OCI-LY1 (cell line): ENCODE measurements at regions not wholly inside any gene's neighbourhood (a gene's known extent, or its start where the extent isn't known, plus 50 kb on each side); places are given as distances from the start of the nearest gene placed in this dataset.

Experiments
- H2AFZ ChIP-seq: fragments of 200-600 bp; sonication (generic), shearing (Covaris generic); 2 replicates; pipeline ENCODE4 v1.6.0; 2014; ENCODE audit warnings: antibody characterized with exemption, mild to moderate bottlenecking, low read length
- H3F3A ChIP-seq: fragments of 200-600 bp; sonication (generic), shearing (Covaris generic); 2 replicates; pipeline ENCODE4 v1.6.0; 2014; ENCODE audit warnings: mild to moderate bottlenecking, antibody characterized with exemption, low read length, moderate library complexity; ENCODE audit not compliant: insufficient read depth
- H3K27ac ChIP-seq: fragments of 200-600 bp; sonication (generic); 2 replicates; pipeline ENCODE4 v1.5.1; 2014; ENCODE audit warnings: low read length, mixed run types, mild to moderate bottlenecking, low read depth; ENCODE audit not compliant: poor library complexity, severe bottlenecking
- H3K27me3 ChIP-seq: fragments of 200-600 bp; sonication (generic); 2 replicates; pipeline ENCODE4 v1.6.0; 2014; ENCODE audit warnings: antibody characterized with exemption, mild to moderate bottlenecking, low read length, moderate library complexity; ENCODE audit not compliant: insufficient read depth
- H3K36me3 ChIP-seq: fragments of 200-600 bp; sonication (generic); 2 replicates; pipeline ENCODE4 v1.6.1; 2014; ENCODE audit warnings: mild to moderate bottlenecking, antibody characterized with exemption, low read length, moderate library complexity, mixed read lengths; ENCODE audit not compliant: insufficient read depth
- H3K4me1 ChIP-seq: fragments of 200-600 bp; sonication (generic); 2 replicates; pipeline ENCODE4 v1.5.1; 2014; ENCODE audit warnings: mild to moderate bottlenecking, low read length, moderate library complexity; ENCODE audit not compliant: insufficient read depth, severe bottlenecking
- H3K4me2 ChIP-seq: fragments of 200-600 bp; sonication (generic), shearing (Covaris generic); 2 replicates; pipeline ENCODE4 v1.6.1; 2014; ENCODE audit warnings: low read length
- H3K4me3 ChIP-seq: fragments of 200-600 bp; sonication (generic); 2 replicates; pipeline ENCODE4 v1.5.1; 2014; ENCODE audit warnings: low read length, low read depth, mild to moderate bottlenecking, mixed read lengths; ENCODE audit not compliant: poor library complexity, severe bottlenecking
- H3K79me2 ChIP-seq: fragments of 200-600 bp; shearing (Covaris generic); 2 replicates; pipeline ENCODE4 v1.6.1; 2016; ENCODE audit warnings: mixed run types, low read length, mixed read lengths; ENCODE audit not compliant: insufficient read depth
- H3K9ac ChIP-seq: fragments of 200-600 bp; sonication (generic), shearing (Covaris generic); 2 replicates; pipeline ENCODE4 v1.6.1; 2014; ENCODE audit warnings: mild to moderate bottlenecking, low read length, mixed read lengths
- H3K9me2 ChIP-seq: fragments of 200-600 bp; sonication (generic), shearing (Covaris generic); 2 replicates; pipeline ENCODE4 v1.6.1; 2014; ENCODE audit warnings: low read depth, mild to moderate bottlenecking, low read length, mixed read lengths
- H3K9me3 ChIP-seq: fragments of 200-600 bp; shearing (Covaris generic); 2 replicates; pipeline ENCODE4 v1.6.1; 2014; ENCODE audit warnings: low read length, mixed read lengths
- H4K20me1 ChIP-seq: fragments of 200-600 bp; sonication (generic), shearing (Covaris generic); 2 replicates; pipeline ENCODE4 v1.6.0; 2016; ENCODE audit warnings: mild to moderate bottlenecking, low read length; ENCODE audit not compliant: insufficient read depth
- EZH2 ChIP-seq: fragments of 200-600 bp; sonication (generic), shearing (Covaris generic); IDR thresholded peaks from 2 replicates; pipeline ENCODE4 v1.8.0; 2017; ENCODE audit warnings: borderline replicate concordance, mixed run types, mild to moderate bottlenecking, antibody characterized with exemption, low read length, moderate library complexity, mixed read lengths
- TF ChIP-seq, protein P1 (sequence below): fragments of 200-600 bp; sonication (generic), shearing (Covaris generic); IDR thresholded peaks from 2 replicates; pipeline ENCODE4 v1.5.1; 2017; ENCODE audit warnings: mild to moderate bottlenecking, antibody characterized with exemption, low read length, moderate library complexity, mixed read lengths

DNA sequence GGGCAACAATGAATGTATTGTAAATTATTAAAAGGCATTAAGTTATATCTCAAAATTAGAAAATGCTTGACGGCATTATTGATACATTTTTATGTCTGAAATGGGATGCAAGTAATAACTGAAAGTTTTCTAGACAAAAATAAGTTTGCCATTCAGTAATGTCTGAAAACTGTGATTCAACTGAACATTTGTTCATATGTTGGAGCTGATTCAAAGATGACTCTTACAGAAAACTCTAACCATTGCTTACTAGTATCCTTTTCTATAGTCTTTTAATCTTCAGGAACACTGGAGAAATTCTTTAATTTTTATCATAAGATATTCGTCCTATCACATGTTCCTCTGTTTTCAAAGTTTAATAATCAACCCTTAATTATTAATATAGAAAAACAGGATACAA is 71.1 kb upstream of the TFEC start:
- TF ChIP-seq, protein P1, sequence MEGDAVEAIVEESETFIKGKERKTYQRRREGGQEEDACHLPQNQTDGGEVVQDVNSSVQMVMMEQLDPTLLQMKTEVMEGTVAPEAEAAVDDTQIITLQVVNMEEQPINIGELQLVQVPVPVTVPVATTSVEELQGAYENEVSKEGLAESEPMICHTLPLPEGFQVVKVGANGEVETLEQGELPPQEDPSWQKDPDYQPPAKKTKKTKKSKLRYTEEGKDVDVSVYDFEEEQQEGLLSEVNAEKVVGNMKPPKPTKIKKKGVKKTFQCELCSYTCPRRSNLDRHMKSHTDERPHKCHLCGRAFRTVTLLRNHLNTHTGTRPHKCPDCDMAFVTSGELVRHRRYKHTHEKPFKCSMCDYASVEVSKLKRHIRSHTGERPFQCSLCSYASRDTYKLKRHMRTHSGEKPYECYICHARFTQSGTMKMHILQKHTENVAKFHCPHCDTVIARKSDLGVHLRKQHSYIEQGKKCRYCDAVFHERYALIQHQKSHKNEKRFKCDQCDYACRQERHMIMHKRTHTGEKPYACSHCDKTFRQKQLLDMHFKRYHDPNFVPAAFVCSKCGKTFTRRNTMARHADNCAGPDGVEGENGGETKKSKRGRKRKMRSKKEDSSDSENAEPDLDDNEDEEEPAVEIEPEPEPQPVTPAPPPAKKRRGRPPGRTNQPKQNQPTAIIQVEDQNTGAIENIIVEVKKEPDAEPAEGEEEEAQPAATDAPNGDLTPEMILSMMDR, result no peak
- no peak for TF ChIP-seq EZH2
- Histone ChIP-seq H3K9me3 (no peaks in the 10 kb centered on the region), H3K79me2 (no peaks in the 10 kb centered on the region), H3K9ac (no peak overlapping the region), H2AFZ (no peak overlapping the region), H3F3A (no peaks in the 10 kb centered on the region), H3K4me1 (no peaks in the 10 kb centered on the region), H3K27me3 (no peaks in the 10 kb centered on the region), H3K9me2 (no peaks in the 10 kb centered on the region), H3K4me2 (no peak overlapping the region), H3K27ac (no peak overlapping the region), H3K36me3 (no peaks in the 10 kb centered on the region), H4K20me1 (no peaks in the 10 kb centered on the region), H3K4me3 (no peak overlapping the region)

DNA sequence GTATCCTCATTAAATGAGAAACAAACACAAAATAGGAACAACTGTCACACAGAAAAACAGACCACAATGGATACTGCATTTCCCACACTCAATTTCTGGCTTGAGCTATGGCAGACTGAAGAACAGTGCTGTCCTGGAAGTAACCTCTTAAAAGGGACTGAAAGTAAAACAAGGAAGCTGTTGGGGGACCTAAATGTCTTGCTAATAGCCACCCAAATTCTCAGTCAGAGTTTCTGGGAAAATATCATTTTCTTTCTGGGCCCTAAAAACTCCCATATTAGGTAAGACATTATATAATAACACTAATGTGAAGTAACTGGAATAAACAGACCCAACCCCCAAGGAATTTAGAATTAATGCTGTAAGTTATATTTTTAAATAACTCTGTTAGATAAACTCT is 80.9 kb upstream of the TFEC start:
- Histone ChIP-seq H3K36me3 (no peaks in the 10 kb centered on the region), H3K9me3 (no peaks in the 10 kb centered on the region), H3K79me2 (no peaks in the 10 kb centered on the region), H2AFZ (no peak overlapping the region), H3K27me3 (no peaks in the 10 kb centered on the region), H3K4me1 (no peaks in the 10 kb centered on the region), H3F3A (no peaks in the 10 kb centered on the region), H3K4me2 (no peak overlapping the region), H3K9ac (no peak overlapping the region), H3K27ac (no peak overlapping the region), H3K9me2 (no peaks in the 10 kb centered on the region), H4K20me1 (no peaks in the 10 kb centered on the region), H3K4me3 (no peak overlapping the region)
- TF ChIP-seq, protein P1, result no peak
- TF ChIP-seq EZH2, result no peak

DNA sequence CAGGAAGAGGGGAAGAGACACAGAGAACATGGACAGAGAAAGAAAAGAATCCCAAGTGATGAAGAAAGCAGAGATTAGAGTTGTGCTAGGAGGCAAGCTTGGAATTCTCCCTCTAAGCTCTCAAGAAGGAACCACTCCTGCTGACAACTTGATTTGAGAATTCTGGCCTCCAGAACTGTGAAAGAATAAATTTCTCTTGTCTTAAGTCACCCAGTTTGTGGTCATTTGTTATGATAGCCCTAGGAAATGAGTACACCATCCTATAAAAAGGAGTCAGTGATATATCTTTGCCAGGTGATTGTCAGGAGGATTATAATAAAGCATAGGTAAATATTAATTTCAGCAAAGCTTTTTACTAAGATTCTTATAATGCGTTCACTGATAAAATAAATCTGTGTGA is 82.7 kb upstream of the TFEC start:
- no peaks in the 10 kb centered on the region for H3K9me3 ChIP-seq

More for the DNA sequence above, 82.7 kb upstream of the TFEC start:
- no peak overlapping the region for H2AFZ ChIP-seq
- no peaks in the 10 kb centered on the region for H3K36me3 ChIP-seq
- no peaks in the 10 kb centered on the region for H3K4me1 ChIP-seq
- no peaks in the 10 kb centered on the region for H3K9me2 ChIP-seq
- no peak overlapping the region for H3K4me3 ChIP-seq
- no peak overlapping the region for H3K9ac ChIP-seq
- H4K20me1 ChIP-seq, result no peaks in the 10 kb centered on the region
- TF ChIP-seq, protein P1, result no peak
- TF ChIP-seq EZH2, result no peak
- H3K4me2 ChIP-seq, result no peak overlapping the region
- H3F3A ChIP-seq, result no peaks in the 10 kb centered on the region
- H3K79me2 ChIP-seq, result no peaks in the 10 kb centered on the region
- H3K27me3 ChIP-seq, result no peaks in the 10 kb centered on the region
- H3K27ac ChIP-seq, result no peak overlapping the region
